H1 (cell line): ENCODE measurements at regions not wholly inside any gene's neighbourhood (a gene's known extent, or its start where the extent isn't known, plus 50 kb on each side); places are given as distances from the start of the nearest gene placed in this dataset.

Experiments
- CHD2 ChIP-seq: IDR thresholded peaks from 2 replicates; pipeline ENCODE4 v1.6.1; 2012; ENCODE audit warnings: low read length, improper control_type of control experiment
- CTCF ChIP-seq, 3 experiments: IDR thresholded peaks; 1 replicate in 2 of 3; 2 replicates in 1 of 3; pipeline versions ENCODE4 v1.5.1 to v1.6.1; 2011; ENCODE audit warnings: low read length in 3 of 3, mild to moderate bottlenecking in 3 of 3, inconsistent platforms in 2 of 3, low read depth in 1 of 3, moderate library complexity in 1 of 3; ENCODE audit not compliant: insufficient read depth in 1 of 3; ENCODE audit errors: control extremely low read depth in 1 of 3
- EP300 ChIP-seq, 2 experiments: IDR thresholded peaks; 1 replicate in 1 of 2; 2 replicates in 1 of 2; pipeline ENCODE4 v1.6.1; 2011 to 2012; ENCODE audit warnings: low read depth in 2 of 2, low read length in 2 of 2, mild to moderate bottlenecking in 2 of 2, borderline replicate concordance in 1 of 2, inconsistent platforms in 1 of 2, moderate library complexity in 1 of 2
- GABPA ChIP-seq: IDR thresholded peaks from 2 replicates; pipeline ENCODE4 v1.6.1; 2011; ENCODE audit warnings: mild to moderate bottlenecking, low read length, moderate library complexity, borderline replicate concordance; ENCODE audit not compliant: insufficient read depth
- POLR2A ChIP-seq, 2 experiments: IDR thresholded peaks; 1 replicate in 1 of 2; 2 replicates in 1 of 2; pipeline ENCODE4 v1.6.1; 2011; ENCODE audit warnings: low read depth in 2 of 2, low read length in 2 of 2, mild to moderate bottlenecking in 2 of 2; ENCODE audit errors: control extremely low read depth in 1 of 2
- TAF1 ChIP-seq: IDR thresholded peaks from 2 replicates; pipeline ENCODE4 v1.6.1; 2011; ENCODE audit warnings: mild to moderate bottlenecking, low read depth, low read length

DNA sequence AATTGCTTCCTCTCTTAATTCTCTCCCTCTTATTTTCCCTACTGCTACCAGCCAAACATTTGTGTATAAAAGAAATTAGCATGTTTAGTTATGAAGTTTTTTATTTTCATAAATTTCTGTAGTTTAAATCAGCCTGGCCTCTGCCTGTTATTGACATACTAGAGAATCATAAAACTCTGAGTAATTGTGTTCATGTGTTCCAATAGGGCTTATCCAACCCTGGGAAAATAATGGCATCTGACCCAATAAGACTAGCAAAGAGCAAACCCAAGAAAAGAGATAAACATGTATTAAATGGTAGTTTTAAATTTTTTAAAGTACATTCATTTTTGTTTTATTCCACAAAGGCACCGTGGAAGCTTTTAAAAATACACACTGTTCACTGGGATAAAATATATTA is 404.3 kb downstream of the HLX start:
- TF ChIP-seq CTCF (IDR thresholded peaks at IDR 0.05; ENCODE audit: control extremely low read depth in 1 of 3, insufficient read depth in 1 of 3, low read depth in 1 of 3, low read length in 3 of 3) (no peak), GABPA (no peak), EP300 (IDR thresholded peaks at IDR 0.05; ENCODE audit: borderline replicate concordance in 1 of 2, low read depth in 2 of 2, low read length in 2 of 2) (no peak), TAF1 (no peak), CHD2 (no peak), POLR2A (IDR thresholded peaks at IDR 0.05; ENCODE audit: control extremely low read depth in 1 of 2, low read depth in 2 of 2, low read length in 2 of 2) (no peak)
